ENCODE measurements at regions not wholly inside any gene's neighbourhood (a gene's known extent, or its start where the extent isn't known, plus 50 kb on each side); places are given as distances from the start of the nearest gene placed in this dataset.
A peak's percentile ranks its signal among the peaks of the same experiment; 100 is the strongest.

GRCh38 chr5:87780831-87781760 lies 368.4 kb upstream of the CCNH start:
- BruUV-seq (replicated peaks), result no TSS peak
- no peaks in the 10 kb centered on the region for H3K9me3 ChIP-seq
- H3K4me1 Mint-ChIP-seq (ENCODE audit: low read depth, unreplicated experiment), result no peaks in the 10 kb centered on the region
- H3K27me3 Mint-ChIP-seq (ENCODE audit: insufficient read depth, unreplicated experiment), result no peaks in the 10 kb centered on the region
- no peaks in the 10 kb centered on the region for H3K4me1 ChIP-seq
- H3K4me3 ChIP-seq (ENCODE audit: low read depth, low read length), result no peak overlapping the region
- H3K27me3 ChIP-seq (replicated peaks; ENCODE audit: control insufficient read depth, insufficient read depth, low read length), result no peaks in the 10 kb centered on the region
- H3K9me3 Mint-ChIP-seq (ENCODE audit: unreplicated experiment), result no peaks in the 10 kb centered on the region
- ChIA-PET CTCF (interaction anchor here (0.6 to 1.4 kb wide), 10 partner anchors 20 to 1201 kb away, joined by 3 to 38 read pairs (median 4); no protein-coding TSS in a partner anchor), POLR2A (no interaction called here)
- intact Hi-C loops (cut with micrococcal nuclease; ENCODE audit: unreplicated experiment), result loop anchor here (1.0 kb wide), 5 partner anchors 63 to 943 kb away; no protein-coding TSS in a partner anchor
- H3K36me3 Mint-ChIP-seq (ENCODE audit: insufficient read depth, unreplicated experiment), result no peaks in the 10 kb centered on the region
- no peaks in the 10 kb centered on the region for H3K36me3 ChIP-seq (ENCODE audit: control insufficient read depth, insufficient read depth, low read length)
- H3K4me3 Mint-ChIP-seq (ENCODE audit: unreplicated experiment), result no peak overlapping the region
- DNase-seq, result peak; percentile 73 to 78
- peak; percentile 86 to 92 for TF ChIP-seq CTCF (IDR thresholded peaks at IDR 0.05; ENCODE audit: insufficient read depth in 1 of 2, low read depth in 1 of 2, low read length in 1 of 2, severe bottlenecking in 1 of 2, unreplicated experiment in 1 of 2)
- no peak overlapping the region for H3K27ac Mint-ChIP-seq (ENCODE audit: unreplicated experiment)

DNA sequence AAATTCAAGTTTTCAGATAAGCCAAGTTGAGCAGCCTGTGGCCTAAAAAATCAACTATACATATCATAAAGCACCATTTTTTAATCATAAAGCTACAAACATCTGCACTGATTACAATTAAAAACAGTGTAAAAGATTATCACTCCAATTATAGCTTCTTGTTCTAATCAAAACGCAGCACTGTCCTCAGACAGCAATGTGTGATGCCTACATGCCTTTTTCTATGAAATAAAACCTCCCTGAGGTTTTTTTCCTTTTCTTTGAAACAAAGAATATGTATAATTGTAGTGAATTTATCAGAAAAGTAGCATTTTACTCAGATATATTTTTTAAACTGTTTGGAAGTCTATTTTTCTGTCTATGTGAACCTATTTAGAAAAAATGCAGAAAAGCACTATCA lies 366.1 kb upstream of the CCNH start:
- Mint-ChIP-seq H3K4me1 (ENCODE audit: low read depth, unreplicated experiment) (no peaks in the 10 kb centered on the region), H3K4me3 (ENCODE audit: unreplicated experiment) (no peak overlapping the region), H3K27me3 (ENCODE audit: insufficient read depth, unreplicated experiment) (peaks cover 7% of the 10 kb centered on the region), H3K9me3 (ENCODE audit: unreplicated experiment) (no peaks in the 10 kb centered on the region), H3K27ac (ENCODE audit: unreplicated experiment) (no peak overlapping the region), H3K36me3 (ENCODE audit: insufficient read depth, unreplicated experiment) (no peaks in the 10 kb centered on the region)
- CTCF ChIA-PET, result no interaction called here
- Histone ChIP-seq H3K4me3 (ENCODE audit: low read depth, low read length) (no peak overlapping the region), H3K36me3 (ENCODE audit: control insufficient read depth, insufficient read depth, low read length) (no peaks in the 10 kb centered on the region), H3K27me3 (replicated peaks; ENCODE audit: control insufficient read depth, insufficient read depth, low read length) (no peaks in the 10 kb centered on the region), H3K4me1 (no peaks in the 10 kb centered on the region), H3K9me3 (no peaks in the 10 kb centered on the region)
- POLR2A ChIA-PET, result no interaction called here
- intact Hi-C loops (cut with micrococcal nuclease; ENCODE audit: unreplicated experiment), result no loop called here
- no TSS peak for BruUV-seq (replicated peaks)
- no peak for TF ChIP-seq CTCF (IDR thresholded peaks at IDR 0.05; ENCODE audit: insufficient read depth in 1 of 2, low read depth in 1 of 2, low read length in 1 of 2, severe bottlenecking in 1 of 2, unreplicated experiment in 1 of 2)
- no peak for DNase-seq

GRCh38 chr5:87777877-87778276 lies 365.1 kb upstream of the CCNH start:
- intact Hi-C loops (cut with micrococcal nuclease; ENCODE audit: unreplicated experiment), result no loop called here
- H3K4me3 Mint-ChIP-seq (ENCODE audit: unreplicated experiment), result no peak overlapping the region
- Histone ChIP-seq H3K4me1 (no peaks in the 10 kb centered on the region), H3K27me3 (replicated peaks; ENCODE audit: control insufficient read depth, insufficient read depth, low read length) (no peaks in the 10 kb centered on the region), H3K9me3 (no peaks in the 10 kb centered on the region), H3K36me3 (ENCODE audit: control insufficient read depth, insufficient read depth, low read length) (no peaks in the 10 kb centered on the region), H3K4me3 (ENCODE audit: low read depth, low read length) (no peak overlapping the region)
- no peaks in the 10 kb centered on the region for H3K36me3 Mint-ChIP-seq (ENCODE audit: insufficient read depth, unreplicated experiment)
- POLR2A ChIA-PET, result no interaction called here
- DNase-seq, result no peak
- H3K27me3 Mint-ChIP-seq (ENCODE audit: insufficient read depth, unreplicated experiment), result peaks cover 10% of the 10 kb centered on the region
- no peaks in the 10 kb centered on the region for H3K4me1 Mint-ChIP-seq (ENCODE audit: low read depth, unreplicated experiment)
- no peak overlapping the region for H3K27ac Mint-ChIP-seq (ENCODE audit: unreplicated experiment)
- CTCF ChIA-PET, result no interaction called here
- no peak for TF ChIP-seq CTCF (IDR thresholded peaks at IDR 0.05; ENCODE audit: insufficient read depth in 1 of 2, low read depth in 1 of 2, low read length in 1 of 2, severe bottlenecking in 1 of 2, unreplicated experiment in 1 of 2)
- no TSS peak for BruUV-seq (replicated peaks)
- H3K9me3 Mint-ChIP-seq (ENCODE audit: unreplicated experiment), result no peaks in the 10 kb centered on the region
